ENCODE measurements at regions not wholly inside any gene's neighbourhood (a gene's known extent, or its start where the extent isn't known, plus 50 kb on each side); places are given as distances from the start of the nearest gene placed in this dataset.

DNA sequence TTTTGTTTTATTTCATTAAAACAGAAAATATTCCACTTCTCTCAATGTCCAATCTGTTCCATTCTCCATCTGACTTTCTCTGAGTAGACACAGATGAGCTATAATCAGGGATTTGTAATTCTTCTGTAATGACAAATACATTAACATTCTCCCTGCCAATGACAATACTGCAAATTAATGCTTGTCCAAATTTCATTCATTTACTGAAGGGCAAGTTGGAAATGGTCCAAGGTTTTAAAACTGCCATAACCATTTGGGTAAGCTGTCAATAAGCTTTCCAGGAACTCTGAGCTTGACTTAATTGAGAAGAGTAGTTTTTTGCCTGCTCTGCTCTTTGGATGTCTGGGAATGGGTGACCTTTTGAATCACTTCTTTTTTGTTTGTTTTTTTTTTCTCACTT, 253.5 kb downstream of the DMRTA1 start:
- Histone ChIP-seq H3K4me3 (ENCODE audit: control insufficient read depth in 2 of 3, extremely low read depth in 1 of 3, insufficient read depth in 2 of 3, low read depth in 1 of 3, low read length in 3 of 3) (no peak overlapping the region), H3K9me1 (ENCODE audit: control insufficient read depth, extremely low read depth, insufficient read depth, low read length) (no peaks in the 10 kb centered on the region), H3K27me3 (ENCODE audit: control insufficient read depth, extremely low read depth, insufficient read depth, low read length) (no peaks in the 10 kb centered on the region), H3K4me1 (ENCODE audit: control insufficient read depth, extremely low read depth, insufficient read depth, low read length) (no peaks in the 10 kb centered on the region), H3K36me3 (ENCODE audit: control insufficient read depth in 2 of 2, extremely low read depth in 1 of 2, insufficient read depth in 2 of 2, low read length in 2 of 2) (no peaks in the 10 kb centered on the region), H3K79me2 (ENCODE audit: control insufficient read depth, insufficient read depth, low read length) (no peaks in the 10 kb centered on the region), H4K20me1 (ENCODE audit: control insufficient read depth, extremely low read depth, insufficient read depth, low read length) (no peaks in the 10 kb centered on the region), H3K4me2 (ENCODE audit: control insufficient read depth, extremely low read depth, insufficient read depth, low read depth, low read length) (no peak overlapping the region), H3K9me3 (ENCODE audit: control insufficient read depth, low read depth, low read length) (no peaks in the 10 kb centered on the region), H3K27ac (ENCODE audit: control insufficient read depth, insufficient read depth, low read length) (no peak overlapping the region), H2AFZ (ENCODE audit: control insufficient read depth, low read length) (no peak overlapping the region), H3K9ac (ENCODE audit: control insufficient read depth, extremely low read depth, insufficient read depth, low read length) (no peak overlapping the region)
- no peak for DNase-seq (ENCODE audit: low read depth, low spot score)
- dilution Hi-C loops (cut with MboI; ENCODE audit: extremely low pct_ligation_motif_present, low sequenced_read_pairs): no loop called here
- no peak for TF ChIP-seq CTCF (optimal IDR thresholded peaks at IDR 0.05 in 1 of 3, IDR thresholded peaks at IDR 0.05 in 1 of 3, conservative IDR thresholded peaks at IDR 0.05 in 1 of 3; ENCODE audit: extremely low read depth in 1 of 3, insufficient read depth in 2 of 3, low read length in 3 of 3)
- FAIRE-seq: no peak

DNA sequence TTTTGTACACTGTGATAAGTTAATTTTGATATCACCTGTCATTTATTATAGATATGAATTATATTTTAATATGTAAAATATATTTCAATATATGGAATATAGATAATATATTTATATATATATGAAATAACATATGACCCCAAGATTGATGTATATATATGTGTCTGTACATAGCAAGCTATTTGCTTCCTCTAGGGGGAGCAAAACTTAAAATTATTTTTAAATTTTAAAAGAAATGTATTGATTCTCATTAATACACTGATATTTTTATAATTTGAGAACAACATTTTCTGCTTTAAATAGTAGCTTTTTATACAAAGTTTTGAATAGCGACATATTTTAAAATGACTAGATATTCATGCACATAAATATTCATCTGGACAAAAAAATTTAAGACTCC, 272.0 kb downstream of the DMRTA1 start:
- FAIRE-seq (no peak), DNase-seq (ENCODE audit: low read depth, low spot score) (no peak)
- Histone ChIP-seq H3K27me3 (ENCODE audit: control insufficient read depth, extremely low read depth, insufficient read depth, low read length) (no peaks in the 10 kb centered on the region), H3K9me3 (ENCODE audit: control insufficient read depth, low read depth, low read length) (no peaks in the 10 kb centered on the region), H3K4me2 (ENCODE audit: control insufficient read depth, extremely low read depth, insufficient read depth, low read depth, low read length) (no peak overlapping the region), H2AFZ (ENCODE audit: control insufficient read depth, low read length) (no peak overlapping the region), H3K9me1 (ENCODE audit: control insufficient read depth, extremely low read depth, insufficient read depth, low read length) (no peaks in the 10 kb centered on the region), H3K79me2 (ENCODE audit: control insufficient read depth, insufficient read depth, low read length) (no peaks in the 10 kb centered on the region), H3K27ac (ENCODE audit: control insufficient read depth, insufficient read depth, low read length) (no peak overlapping the region), H3K4me3 (ENCODE audit: control insufficient read depth in 2 of 3, extremely low read depth in 1 of 3, insufficient read depth in 2 of 3, low read depth in 1 of 3, low read length in 3 of 3) (no peak overlapping the region), H4K20me1 (ENCODE audit: control insufficient read depth, extremely low read depth, insufficient read depth, low read length) (no peaks in the 10 kb centered on the region), H3K36me3 (ENCODE audit: control insufficient read depth in 2 of 2, extremely low read depth in 1 of 2, insufficient read depth in 2 of 2, low read length in 2 of 2) (no peaks in the 10 kb centered on the region), H3K9ac (ENCODE audit: control insufficient read depth, extremely low read depth, insufficient read depth, low read length) (no peak overlapping the region), H3K4me1 (ENCODE audit: control insufficient read depth, extremely low read depth, insufficient read depth, low read length) (no peaks in the 10 kb centered on the region)
- dilution Hi-C loops (cut with MboI; ENCODE audit: extremely low pct_ligation_motif_present, low sequenced_read_pairs): no loop called here
- TF ChIP-seq EZH2 (IDR thresholded peaks at IDR 0.05; ENCODE audit: low read length): no peak
- no peak for TF ChIP-seq CTCF (optimal IDR thresholded peaks at IDR 0.05 in 1 of 3, IDR thresholded peaks at IDR 0.05 in 1 of 3, conservative IDR thresholded peaks at IDR 0.05 in 1 of 3; ENCODE audit: extremely low read depth in 1 of 3, insufficient read depth in 2 of 3, low read length in 3 of 3)
